ENCODE measurements at regions not wholly inside any gene's neighbourhood (a gene's known extent, or its start where the extent isn't known, plus 50 kb on each side); places are given as distances from the start of the nearest gene placed in this dataset.

DNA sequence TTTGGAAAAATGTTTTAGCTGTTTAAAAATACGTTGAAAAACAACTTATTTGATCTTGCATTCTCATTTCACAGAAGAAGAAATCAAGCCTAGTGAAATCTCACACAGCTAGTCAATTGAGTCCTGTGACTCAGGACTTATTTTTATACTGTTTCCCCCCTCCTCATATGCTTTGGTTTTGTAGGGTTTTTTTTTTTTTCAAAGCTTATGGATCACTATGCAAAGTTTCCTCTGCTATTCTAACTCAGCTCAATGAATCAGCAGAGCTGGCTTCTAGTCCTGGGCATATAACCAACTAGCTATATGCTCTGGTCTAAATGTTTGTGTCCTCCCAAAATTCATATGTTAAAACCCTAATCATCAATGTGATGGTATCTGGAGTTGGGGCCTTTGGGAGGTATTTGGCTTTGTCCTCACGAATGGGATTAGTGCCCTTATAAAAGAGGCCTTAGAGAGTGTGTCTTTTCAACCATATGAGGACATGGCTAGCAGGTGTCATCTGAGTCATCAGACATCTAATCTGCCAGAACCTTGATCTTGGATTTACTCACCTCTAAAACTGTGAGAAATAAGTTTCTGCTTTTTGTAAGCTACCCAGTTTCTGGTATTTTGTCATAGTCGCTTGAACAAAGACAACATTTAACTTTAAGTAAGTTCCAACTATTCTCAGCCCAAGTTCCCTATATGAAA, 317.2 kb upstream of the C1orf87 start:
- no peak overlapping the region for H3K4me3 ChIP-seq (ENCODE audit: low read depth, low read length)
- in situ Hi-C loops (cut with HindIII; ENCODE audit: low sequenced_read_pairs), result no loop called here
- TF ChIP-seq, protein P1, sequence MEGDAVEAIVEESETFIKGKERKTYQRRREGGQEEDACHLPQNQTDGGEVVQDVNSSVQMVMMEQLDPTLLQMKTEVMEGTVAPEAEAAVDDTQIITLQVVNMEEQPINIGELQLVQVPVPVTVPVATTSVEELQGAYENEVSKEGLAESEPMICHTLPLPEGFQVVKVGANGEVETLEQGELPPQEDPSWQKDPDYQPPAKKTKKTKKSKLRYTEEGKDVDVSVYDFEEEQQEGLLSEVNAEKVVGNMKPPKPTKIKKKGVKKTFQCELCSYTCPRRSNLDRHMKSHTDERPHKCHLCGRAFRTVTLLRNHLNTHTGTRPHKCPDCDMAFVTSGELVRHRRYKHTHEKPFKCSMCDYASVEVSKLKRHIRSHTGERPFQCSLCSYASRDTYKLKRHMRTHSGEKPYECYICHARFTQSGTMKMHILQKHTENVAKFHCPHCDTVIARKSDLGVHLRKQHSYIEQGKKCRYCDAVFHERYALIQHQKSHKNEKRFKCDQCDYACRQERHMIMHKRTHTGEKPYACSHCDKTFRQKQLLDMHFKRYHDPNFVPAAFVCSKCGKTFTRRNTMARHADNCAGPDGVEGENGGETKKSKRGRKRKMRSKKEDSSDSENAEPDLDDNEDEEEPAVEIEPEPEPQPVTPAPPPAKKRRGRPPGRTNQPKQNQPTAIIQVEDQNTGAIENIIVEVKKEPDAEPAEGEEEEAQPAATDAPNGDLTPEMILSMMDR (IDR thresholded peaks at IDR 0.05; ENCODE audit: low read depth, low read length, missing control alignments), result no peak
- no peak for DNase-seq (ENCODE audit: low read depth)

DNA sequence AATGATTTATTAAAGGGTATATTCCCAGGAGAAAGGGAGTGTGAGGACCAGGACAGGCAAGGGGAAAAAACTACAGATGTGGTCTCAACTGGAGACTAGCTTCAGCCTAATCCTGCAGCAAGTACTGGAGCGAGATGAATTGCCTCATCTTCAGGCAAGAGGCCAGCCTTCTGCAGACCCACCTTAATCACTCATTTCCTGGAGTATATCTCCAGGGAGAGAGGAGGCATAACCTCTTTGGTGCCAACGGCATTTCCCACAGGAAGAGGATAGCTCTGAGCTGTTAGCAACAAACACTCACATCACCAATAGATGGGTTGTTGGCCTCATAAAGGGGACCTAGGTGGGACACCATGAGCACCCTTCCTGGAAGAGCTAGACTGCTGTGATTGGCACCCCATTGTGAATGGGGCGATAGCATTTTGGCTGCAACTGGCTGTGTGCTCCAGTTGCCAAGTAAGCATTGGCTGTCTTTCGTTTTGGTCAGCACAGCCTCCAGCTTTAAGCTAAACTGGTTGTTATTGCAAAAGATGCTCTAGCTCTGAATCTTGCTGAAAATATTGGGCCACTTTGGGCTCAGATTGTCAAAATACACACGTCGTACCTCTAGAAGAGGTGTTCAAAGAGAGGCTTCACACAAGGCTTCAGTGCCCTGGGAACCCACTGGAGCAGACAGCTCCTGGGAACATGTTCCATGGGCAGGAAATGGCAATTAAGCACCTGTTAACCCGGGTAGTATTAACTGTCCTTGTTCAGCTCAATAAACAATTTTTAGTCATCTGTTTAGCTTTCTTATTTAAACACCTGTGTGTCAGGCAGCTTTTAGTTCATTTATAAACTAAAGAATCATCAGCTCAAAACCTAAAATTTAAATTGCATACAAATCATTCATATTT, 314.8 kb upstream of the C1orf87 start:
- TF ChIP-seq, protein P1 (IDR thresholded peaks at IDR 0.05; ENCODE audit: low read depth, low read length, missing control alignments), result no peak
- DNase-seq (ENCODE audit: low read depth), result no peak
- H3K4me3 ChIP-seq (ENCODE audit: low read depth, low read length), result no peak overlapping the region
- in situ Hi-C loops (cut with HindIII; ENCODE audit: low sequenced_read_pairs), result no loop called here

DNA sequence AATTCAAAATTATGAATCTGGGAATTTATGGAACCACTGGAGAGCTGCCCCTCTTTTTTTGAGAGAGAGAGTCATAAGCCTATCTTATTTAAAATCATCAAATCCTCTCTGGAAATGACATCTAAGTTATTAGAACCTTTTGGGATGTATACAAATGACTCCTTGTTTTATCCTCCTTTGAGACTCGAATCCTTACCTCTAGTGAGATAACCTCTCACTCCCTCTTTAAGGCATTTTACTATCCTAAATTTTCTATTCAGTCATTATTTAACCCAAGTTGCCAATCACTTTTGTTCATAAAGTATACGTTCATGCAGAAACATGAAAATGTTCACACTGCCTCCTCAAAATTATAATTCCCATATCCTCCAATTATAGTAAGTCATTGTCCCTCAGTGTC, 313.6 kb upstream of the C1orf87 start:
- no peak for DNase-seq (ENCODE audit: low read depth)
- TF ChIP-seq, protein P1 (IDR thresholded peaks at IDR 0.05; ENCODE audit: low read depth, low read length, missing control alignments), result no peak
- no peak overlapping the region for H3K4me3 ChIP-seq (ENCODE audit: low read depth, low read length)
- in situ Hi-C loops (cut with HindIII; ENCODE audit: low sequenced_read_pairs), result no loop called here

DNA sequence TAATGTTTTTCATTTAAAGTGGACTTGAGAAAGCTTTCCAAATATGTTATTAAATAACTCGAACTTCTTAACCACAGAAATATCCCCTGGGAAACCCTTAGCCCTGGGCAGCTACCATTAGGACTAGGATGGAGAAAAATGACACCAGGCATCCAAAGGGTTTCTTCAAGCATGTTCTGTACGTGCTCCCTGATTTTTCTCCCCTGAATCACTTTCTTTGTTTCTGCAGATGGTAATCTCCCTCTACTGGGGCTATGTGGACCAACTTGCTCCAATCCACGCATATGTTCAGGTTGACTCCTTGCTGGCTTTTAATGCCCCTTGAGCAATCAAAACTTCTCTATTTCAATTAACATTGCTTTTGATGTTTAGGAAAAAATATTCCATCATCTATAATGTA, 312.7 kb upstream of the C1orf87 start:
- no peak for DNase-seq (ENCODE audit: low read depth)
- no peak overlapping the region for H3K4me3 ChIP-seq (ENCODE audit: low read depth, low read length)
- in situ Hi-C loops (cut with HindIII; ENCODE audit: low sequenced_read_pairs), result no loop called here
- TF ChIP-seq, protein P1 (IDR thresholded peaks at IDR 0.05; ENCODE audit: low read depth, low read length, missing control alignments), result peak; percentile 11

DNA sequence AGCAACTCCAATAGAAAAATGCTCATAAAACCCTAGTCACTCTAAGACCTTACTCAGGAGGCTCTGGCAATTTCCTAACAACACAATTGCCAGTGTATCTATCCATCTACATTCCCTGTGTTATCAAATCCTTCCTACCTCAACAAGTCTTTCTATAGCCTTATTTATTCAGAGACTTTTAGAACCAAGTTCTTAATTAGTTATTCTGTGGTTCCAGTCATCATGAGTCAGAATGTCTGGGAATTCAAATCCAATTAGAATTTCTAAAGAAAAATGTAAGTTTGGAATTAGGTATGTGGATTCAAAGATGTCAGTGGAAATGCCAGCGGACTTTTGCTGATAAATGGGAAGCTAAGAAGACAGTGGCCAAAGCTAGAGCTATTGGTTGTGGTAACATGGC, 302.6 kb upstream of the C1orf87 start:
- in situ Hi-C loops (cut with HindIII; ENCODE audit: low sequenced_read_pairs), result no loop called here
- no peak overlapping the region for H3K4me3 ChIP-seq (ENCODE audit: low read depth, low read length)
- TF ChIP-seq, protein P1 (IDR thresholded peaks at IDR 0.05; ENCODE audit: low read depth, low read length, missing control alignments), result no peak
- DNase-seq (ENCODE audit: low read depth), result no peak

DNA sequence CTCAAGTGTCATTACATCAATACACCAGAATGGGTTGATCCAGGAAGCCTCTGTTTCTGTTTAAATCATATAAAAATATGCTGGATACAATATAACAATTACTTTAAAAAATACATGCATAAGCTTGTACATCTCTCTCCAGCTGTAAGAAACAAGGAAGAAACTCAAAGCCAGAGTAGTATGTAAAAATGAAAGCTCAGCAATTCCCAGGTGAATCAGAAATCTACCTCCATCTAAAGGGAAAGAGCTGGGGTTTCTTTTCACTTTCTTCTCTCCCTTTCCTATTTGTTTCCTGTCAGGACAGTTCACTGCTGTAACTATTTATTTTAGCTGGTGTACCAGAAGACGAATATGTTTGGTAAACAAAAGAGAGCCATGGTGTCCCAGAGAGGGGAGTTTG, 301.0 kb upstream of the C1orf87 start:
- in situ Hi-C loops (cut with HindIII; ENCODE audit: low sequenced_read_pairs), result no loop called here
- H3K4me3 ChIP-seq (ENCODE audit: low read depth, low read length), result no peak overlapping the region
- DNase-seq (ENCODE audit: low read depth), result no peak
- TF ChIP-seq, protein P1 (IDR thresholded peaks at IDR 0.05; ENCODE audit: low read depth, low read length, missing control alignments), result no peak
